NCI-H2171 (cell line): ENCODE measurements at regions not wholly inside any gene's neighbourhood (a gene's known extent, or its start where the extent isn't known, plus 50 kb on each side); places are given as distances from the start of the nearest gene placed in this dataset.
"Not testable (repeated sequence)": the region's sequence is repeated elsewhere in the genome, so short reads cannot be mapped to it uniquely, and the experiment has no call there.

ENCODE experiments used
- DNase-seq: peaks from one replicate; lab custom pipeline; 2025; lab: John Stamatoyannopoulos, UW

GRCh38 chr12:4156317-4156716 is 117.2 kb upstream of the CCND2 start:
- DNase-seq = no peak

- DNase-seq = no peak
These were observed 118.8 kb upstream of the CCND2 start for GRCh38 chr12:4154672-4155225.

GRCh38 chr12:4153343-4153892 is 120.1 kb upstream of the CCND2 start:
- DNase-seq = no peak

- DNase-seq = no peak
These were observed 121.3 kb upstream of the CCND2 start for GRCh38 chr12:4152145-4152795.

GRCh38 chr12:4151362-4152121 is 122.0 kb upstream of the CCND2 start:
- no peak for DNase-seq

- DNase-seq = not testable (repeated sequence)
These were observed 123.2 kb upstream of the CCND2 start for GRCh38 chr12:4150355-4150754.

GRCh38 chr12:4148418-4149056 is 125.0 kb upstream of the CCND2 start:
- no peak for DNase-seq

- no peak for DNase-seq
These were observed 126.5 kb upstream of the CCND2 start for GRCh38 chr12:4147031-4147481.

GRCh38 chr12:4145990-4146859 is 127.3 kb upstream of the CCND2 start:
- DNase-seq = no peak

GRCh38 chr12:4144676-4145075 is 128.9 kb upstream of the CCND2 start:
- DNase-seq = no peak

- DNase-seq = peak; percentile 13
These were observed 129.7 kb upstream of the CCND2 start for GRCh38 chr12:4143896-4144295.

- no peak for DNase-seq
These were observed 132.0 kb upstream of the CCND2 start for GRCh38 chr12:4141348-4142270.

- no peak for DNase-seq
These were observed 132.8 kb upstream of the CCND2 start for GRCh38 chr12:4140581-4141301.

GRCh38 chr12:4139191-4139590 is 134.4 kb upstream of the CCND2 start:
- DNase-seq = no peak

GRCh38 chr12:4138532-4138931 is 135.0 kb upstream of the CCND2 start:
- not testable (repeated sequence) for DNase-seq

- no peak for DNase-seq
These were observed 135.5 kb upstream of the CCND2 start for GRCh38 chr12:4138051-4138450.

GRCh38 chr12:4137441-4137840 is 136.1 kb upstream of the CCND2 start:
- DNase-seq = no peak

- DNase-seq = no peak
These were observed 136.5 kb upstream of the CCND2 start for GRCh38 chr12:4137015-4137414.

GRCh38 chr12:4135919-4136605 is 137.5 kb upstream of the CCND2 start:
- no peak for DNase-seq
